HG03442 (cell line): ENCODE measurements at regions not wholly inside any gene's neighbourhood (a gene's known extent, or its start where the extent isn't known, plus 50 kb on each side); places are given as distances from the start of the nearest gene placed in this dataset.
"Not testable (repeated sequence)": the region's sequence is repeated elsewhere in the genome, so short reads cannot be mapped to it uniquely, and the experiment has no call there.

Source experiments
- ATAC-seq: cut with Tn5 transposase; IDR thresholded peaks from one replicate; pipeline ENCODE4 v1.9.1; 2021; ENCODE audit warnings: mild to moderate bottlenecking, moderate library complexity; ENCODE audit not compliant: unreplicated experiment

- no peak for ATAC-seq
Observed at GRCh38 chr3:80007522-80007921, 239.7 kb upstream of the ROBO1 start.

GRCh38 chr3:80006315-80006714, 238.5 kb upstream of the ROBO1 start:
- no peak for ATAC-seq

- ATAC-seq, result no peak
Observed at GRCh38 chr3:80000022-80000421, 232.2 kb upstream of the ROBO1 start.

- no peak for ATAC-seq
Observed at GRCh38 chr3:79994397-79994796, 226.6 kb upstream of the ROBO1 start.

- ATAC-seq, result no peak
Observed at GRCh38 chr3:79986338-79986737, 218.5 kb upstream of the ROBO1 start.

GRCh38 chr3:79985816-79986215, 218.0 kb upstream of the ROBO1 start:
- ATAC-seq, result no peak

GRCh38 chr3:79983118-79983517, 215.3 kb upstream of the ROBO1 start:
- ATAC-seq, result no peak

GRCh38 chr3:79979990-79980389, 212.2 kb upstream of the ROBO1 start:
- ATAC-seq, result no peak

GRCh38 chr3:79976466-79976865, 208.7 kb upstream of the ROBO1 start:
- ATAC-seq, result no peak

- ATAC-seq, result no peak
Observed at GRCh38 chr3:79973917-79974595, 206.3 kb upstream of the ROBO1 start.

- ATAC-seq, result no peak
Observed at GRCh38 chr3:79973482-79973881, 205.7 kb upstream of the ROBO1 start.

GRCh38 chr3:79968418-79968817, 200.6 kb upstream of the ROBO1 start:
- ATAC-seq, result no peak

- ATAC-seq, result no peak
Observed at GRCh38 chr3:79960594-79960993, 192.8 kb upstream of the ROBO1 start.

GRCh38 chr3:79957066-79957465, 189.3 kb upstream of the ROBO1 start:
- ATAC-seq, result no peak

- ATAC-seq, result no peak
Observed at GRCh38 chr3:79954756-79955155, 187.0 kb upstream of the ROBO1 start.

GRCh38 chr3:79953591-79954101, 185.8 kb upstream of the ROBO1 start:
- ATAC-seq, result no peak

- ATAC-seq, result not testable (repeated sequence)
Observed at GRCh38 chr3:79951426-79951825, 183.6 kb upstream of the ROBO1 start.

GRCh38 chr3:79947957-79948356, 180.2 kb upstream of the ROBO1 start:
- ATAC-seq, result no peak

GRCh38 chr3:79947469-79947868, 179.7 kb upstream of the ROBO1 start:
- no peak for ATAC-seq

GRCh38 chr3:79937567-79937966, 169.8 kb upstream of the ROBO1 start:
- ATAC-seq, result no peak

GRCh38 chr3:79930196-79930595, 162.4 kb upstream of the ROBO1 start:
- no peak for ATAC-seq

- ATAC-seq, result no peak
Observed at GRCh38 chr3:79928687-79929408, 161.1 kb upstream of the ROBO1 start.
